MM.1S (cell line): ENCODE measurements at regions not wholly inside any gene's neighbourhood (a gene's known extent, or its start where the extent isn't known, plus 50 kb on each side); places are given as distances from the start of the nearest gene placed in this dataset.

Experiments used
- DNase-seq: peaks from one replicate; pipeline ENCODE4 v3.0.0-alpha.2; 2015
- H2AFZ ChIP-seq: fragments of 300-600 bp; sonication (generic); 2 replicates; pipeline ENCODE4 v1.6.0; 2016; ENCODE audit warnings: antibody characterized with exemption, low read length
- H3F3A ChIP-seq: fragments of 300-600 bp; sonication (generic); 2 replicates; pipeline ENCODE4 v1.6.1; 2016; ENCODE audit warnings: mild to moderate bottlenecking, antibody characterized with exemption, low read length, moderate library complexity, mixed read lengths; ENCODE audit not compliant: insufficient read depth
- H3K27ac ChIP-seq: fragments of 300-600 bp; sonication (generic); 2 replicates; pipeline ENCODE4 v1.5.1; 2016; ENCODE audit warnings: mild to moderate bottlenecking, low read length
- H3K27me3 ChIP-seq: fragments of 300-600 bp; sonication (generic); replicated peaks from 2 replicates; pipeline ENCODE4 v1.6.0; 2016; ENCODE audit warnings: low read length; ENCODE audit not compliant: insufficient read depth
- H3K36me3 ChIP-seq: fragments of 300-600 bp; sonication (generic); replicated peaks from 2 replicates; pipeline ENCODE4 v1.6.1; 2016; ENCODE audit warnings: mild to moderate bottlenecking, low read length, mixed read lengths; ENCODE audit not compliant: insufficient read depth
- H3K4me1 ChIP-seq: fragments of 300-600 bp; sonication (generic); 2 replicates; pipeline ENCODE4 v1.6.1; 2016; ENCODE audit warnings: low read length, mixed read lengths
- H3K4me2 ChIP-seq: fragments of 300-600 bp; sonication (generic); 2 replicates; pipeline ENCODE4 v1.6.0; 2016; ENCODE audit warnings: low read depth, low read length
- H3K4me3 ChIP-seq: fragments of 300-600 bp; sonication (generic); 2 replicates; pipeline ENCODE4 v1.5.1; 2016; ENCODE audit warnings: low read length, mixed read lengths
- H3K79me2 ChIP-seq: fragments of 300-600 bp; sonication (generic); 2 replicates; pipeline ENCODE4 v1.6.1; 2016; ENCODE audit warnings: mixed run types, low read length, mixed read lengths
- H3K9ac ChIP-seq: fragments of 300-600 bp; sonication (generic); 2 replicates; pipeline ENCODE4 v1.6.1; 2016; ENCODE audit warnings: low read length, mixed read lengths
- H3K9me2 ChIP-seq: fragments of 300-600 bp; sonication (generic); replicated peaks from 2 replicates; pipeline ENCODE4 v1.6.1; 2016; ENCODE audit warnings: mild to moderate bottlenecking, low read length, mixed read lengths; ENCODE audit not compliant: insufficient read depth
- H3K9me3 ChIP-seq: fragments of 300-600 bp; sonication (generic); replicated peaks from 2 replicates; pipeline ENCODE4 v1.6.1; 2016; ENCODE audit warnings: mild to moderate bottlenecking, low read length, mixed read lengths; ENCODE audit not compliant: insufficient read depth
- H4K20me1 ChIP-seq: fragments of 300-600 bp; sonication (generic); 2 replicates; pipeline ENCODE4 v1.6.1; 2016; ENCODE audit warnings: mild to moderate bottlenecking, low read length, moderate library complexity, mixed read lengths; ENCODE audit not compliant: insufficient read depth
- CTCF ChIP-seq: fragments of 300-600 bp; sonication (generic); IDR thresholded peaks from 2 replicates; pipeline ENCODE4 v1.5.1; 2016; ENCODE audit warnings: antibody characterized with exemption, low read length, mixed read lengths
- EZH2 ChIP-seq: fragments of 300-600 bp; sonication (generic); optimal IDR thresholded peaks from 2 replicates; pipeline ENCODE3; 2017; ENCODE audit warnings: low read depth, mild to moderate bottlenecking, antibody characterized with exemption, low read length, mixed read lengths
- EZH2phosphoT487 ChIP-seq: fragments of 300-600 bp; sonication (generic); IDR thresholded peaks from 2 replicates; pipeline ENCODE4 v1.6.1; 2018; ENCODE audit warnings: antibody characterized with exemption, low read length

GRCh38 chr17:54269881-54270280, 447.2 kb downstream of the KIF2B start:
- Histone ChIP-seq H3K4me1 (no peaks in the 10 kb centered on the region), H3K36me3 (no peaks in the 10 kb centered on the region), H3K9ac (no peak overlapping the region), H3F3A (no peaks in the 10 kb centered on the region), H4K20me1 (no peaks in the 10 kb centered on the region), H3K4me2 (no peak overlapping the region), H3K27me3 (no peaks in the 10 kb centered on the region), H3K79me2 (no peaks in the 10 kb centered on the region), H3K27ac (no peak overlapping the region), H3K9me3 (no peaks in the 10 kb centered on the region), H2AFZ (no peak overlapping the region), H3K9me2 (no peaks in the 10 kb centered on the region), H3K4me3 (no peak overlapping the region)
- no peak for DNase-seq
- TF ChIP-seq EZH2phosphoT487, result no peak
- no peak for TF ChIP-seq EZH2
- no peak for TF ChIP-seq CTCF

GRCh38 chr17:54270499-54270898, 447.8 kb downstream of the KIF2B start:
- Histone ChIP-seq H4K20me1 (no peaks in the 10 kb centered on the region), H3K4me3 (no peak overlapping the region), H3K27me3 (no peaks in the 10 kb centered on the region), H3K36me3 (no peaks in the 10 kb centered on the region), H3K4me2 (no peak overlapping the region), H3K9ac (no peak overlapping the region), H3K9me3 (no peaks in the 10 kb centered on the region), H3K4me1 (no peaks in the 10 kb centered on the region), H3F3A (no peaks in the 10 kb centered on the region), H3K79me2 (no peaks in the 10 kb centered on the region), H3K27ac (no peak overlapping the region), H3K9me2 (no peaks in the 10 kb centered on the region), H2AFZ (no peak overlapping the region)
- TF ChIP-seq EZH2 (no peak), EZH2phosphoT487 (no peak), CTCF (no peak)
- no peak for DNase-seq

GRCh38 chr17:54277868-54278267, 455.1 kb downstream of the KIF2B start:
- TF ChIP-seq EZH2phosphoT487 (no peak), EZH2 (no peak), CTCF (no peak)
- Histone ChIP-seq H3K27ac (no peak overlapping the region), H3K9me3 (no peaks in the 10 kb centered on the region), H3F3A (no peaks in the 10 kb centered on the region), H3K9me2 (no peaks in the 10 kb centered on the region), H3K4me3 (no peak overlapping the region), H3K4me1 (no peaks in the 10 kb centered on the region), H3K36me3 (no peaks in the 10 kb centered on the region), H2AFZ (no peak overlapping the region), H3K4me2 (no peak overlapping the region), H4K20me1 (no peaks in the 10 kb centered on the region), H3K9ac (no peak overlapping the region), H3K27me3 (no peaks in the 10 kb centered on the region), H3K79me2 (no peaks in the 10 kb centered on the region)
- no peak for DNase-seq
